ENCODE measurements at regions not wholly inside any gene's neighbourhood (a gene's known extent, or its start where the extent isn't known, plus 50 kb on each side); places are given as distances from the start of the nearest gene placed in this dataset.

- no peaks in the 10 kb centered on the region for H3K9me3 Mint-ChIP-seq
- Histone ChIP-seq H3K4me3 (ENCODE audit: low read length in 2 of 2) (no peak overlapping the region), H3K27me3 (ENCODE audit: insufficient read depth, low read length) (no peaks in the 10 kb centered on the region), H3K4me1 (ENCODE audit: insufficient read depth, low read length) (peaks cover 6% of the 10 kb centered on the region), H3K36me3 (ENCODE audit: insufficient read depth, low read length) (no peaks in the 10 kb centered on the region), H3K27ac (ENCODE audit: low read depth, low read length) (no peak overlapping the region), H3K9me3 (ENCODE audit: control insufficient read depth in 1 of 2, low read length in 2 of 2) (no peaks in the 10 kb centered on the region)
- H3K4me1 Mint-ChIP-seq, result peaks cover 10 to 14% (median 12%) of the 10 kb centered on the region in 4 donors
- ChIA-PET POLR2A (ENCODE audit: partially characterized antibody) (no interaction called here), CTCF (ENCODE audit: partially characterized antibody) (interaction anchor here (9.5 kb wide), 1 partner anchor 87 kb away, joined by 312 read pairs; the partner anchor contains the start of gene MPP7)
- DNase-seq, result no peak
- H3K27ac Mint-ChIP-seq, result no peak overlapping the region
- H3K36me3 Mint-ChIP-seq, result no peaks in the 10 kb centered on the region
- H3K4me3 Mint-ChIP-seq, result peak overlapping the region in 1 of 8 donors; percentile 43
- H3K27me3 Mint-ChIP-seq, result peaks cover 6 to 10% of the 10 kb centered on the region in 2 donors
- intact Hi-C loops (cut with micrococcal nuclease), result no loop called here
Observed at GRCh38 chr10:28386503-28386868, 83.6 kb upstream of the MPP7 start.

DNA sequence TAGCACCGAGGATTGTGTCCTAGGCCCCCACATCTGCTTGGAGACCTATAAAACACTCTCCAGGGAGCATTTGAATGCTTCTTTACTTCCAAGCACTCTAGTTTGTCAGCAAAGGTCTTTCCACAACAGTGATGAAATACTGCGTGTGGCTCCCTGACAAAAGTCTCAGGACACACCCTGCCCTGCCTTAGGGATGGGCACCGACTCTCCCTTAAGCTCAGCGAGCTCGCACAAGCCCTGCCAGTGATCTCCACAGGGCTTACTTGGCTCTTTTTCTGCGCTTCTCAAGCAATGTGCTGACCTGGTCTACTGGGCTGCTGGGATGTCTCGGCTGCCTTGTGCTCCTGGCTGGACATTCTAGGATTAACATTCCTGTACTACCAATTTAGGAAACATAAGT, 84.3 kb upstream of the MPP7 start:
- Mint-ChIP-seq H3K27ac (no peak overlapping the region), H3K9me3 (no peaks in the 10 kb centered on the region), H3K4me1 (peaks cover 5 to 9% (median 7%) of the 10 kb centered on the region in 4 donors), H3K27me3 (peaks cover 6 to 8% of the 10 kb centered on the region in 2 donors), H3K4me3 (no peak overlapping the region), H3K36me3 (no peaks in the 10 kb centered on the region)
- H3K27ac ChIP-seq (ENCODE audit: low read depth, low read length), result no peak overlapping the region
- DNase-seq, result no peak
- no peaks in the 10 kb centered on the region for H3K9me3 ChIP-seq (ENCODE audit: control insufficient read depth in 1 of 2, low read length in 2 of 2)
- no peaks in the 10 kb centered on the region for H3K4me1 ChIP-seq (ENCODE audit: insufficient read depth, low read length)
- CTCF ChIA-PET (ENCODE audit: partially characterized antibody), result interaction anchor here (1.0 to 9.5 kb wide), 2 partner anchors 60 to 87 kb away, joined by 3 to 312 read pairs; partner anchors contain the start of gene MPP7
- H3K4me3 ChIP-seq (ENCODE audit: low read length in 2 of 2), result no peak overlapping the region
- H3K36me3 ChIP-seq (ENCODE audit: insufficient read depth, low read length), result no peaks in the 10 kb centered on the region
- H3K27me3 ChIP-seq (ENCODE audit: insufficient read depth, low read length), result no peaks in the 10 kb centered on the region
- POLR2A ChIA-PET (ENCODE audit: partially characterized antibody), result no interaction called here
- intact Hi-C loops (cut with micrococcal nuclease), result no loop called here

DNA sequence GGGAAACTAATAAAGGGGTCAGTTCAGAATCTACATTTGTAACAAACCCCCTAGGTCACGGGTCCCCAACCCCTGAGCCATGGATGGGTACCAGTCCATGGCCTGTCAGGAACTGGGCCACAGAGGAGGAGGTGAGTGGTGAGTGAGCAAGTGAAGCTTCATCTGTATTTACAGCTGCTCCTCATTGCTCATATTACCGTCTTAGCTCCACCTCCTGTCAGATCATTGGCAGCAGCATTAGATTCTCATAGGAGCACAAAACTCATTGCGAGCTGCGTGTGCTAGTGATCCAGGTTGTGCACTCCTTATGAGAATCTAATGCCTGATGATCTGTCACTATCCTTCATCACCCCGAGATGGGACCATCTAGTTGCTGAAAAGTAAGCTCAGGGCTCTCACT, 88.4 kb upstream of the MPP7 start:
- POLR2A ChIA-PET (ENCODE audit: partially characterized antibody), result no interaction called here
- H3K4me1 ChIP-seq (ENCODE audit: insufficient read depth, low read length), result no peaks in the 10 kb centered on the region
- no peaks in the 10 kb centered on the region for H3K9me3 Mint-ChIP-seq
- H3K27me3 ChIP-seq (ENCODE audit: insufficient read depth, low read length), result no peaks in the 10 kb centered on the region
- peaks cover 6% of the 10 kb centered on the region in 2 donors for H3K27me3 Mint-ChIP-seq
- H3K36me3 Mint-ChIP-seq, result no peaks in the 10 kb centered on the region
- H3K9me3 ChIP-seq (ENCODE audit: control insufficient read depth in 1 of 2, low read length in 2 of 2), result no peaks in the 10 kb centered on the region
- H3K4me3 ChIP-seq (ENCODE audit: low read length in 2 of 2), result no peak overlapping the region
- H3K27ac Mint-ChIP-seq, result no peak overlapping the region
- H3K36me3 ChIP-seq (ENCODE audit: insufficient read depth, low read length), result no peaks in the 10 kb centered on the region
- DNase-seq, result no peak
- no peak overlapping the region for H3K27ac ChIP-seq (ENCODE audit: low read depth, low read length)
- CTCF ChIA-PET (ENCODE audit: partially characterized antibody), result interaction anchor here (0.6 to 4.0 kb wide), 7 partner anchors 10 to 829 kb away, joined by 3 to 16 read pairs (median 4); partner anchors contain the start of gene MPP7
- intact Hi-C loops (cut with micrococcal nuclease), result loop anchor here (5.0 kb wide), 1 partner anchor 834 kb away; no protein-coding TSS in a partner anchor
- H3K4me1 Mint-ChIP-seq, result peaks cover 9 to 15% (median 11%) of the 10 kb centered on the region in 4 donors
- no peak overlapping the region for H3K4me3 Mint-ChIP-seq

- DNase-seq, result peak; percentile 55 to 61 (median 58)
- no peak overlapping the region for H3K27ac ChIP-seq (ENCODE audit: low read depth, low read length)
- POLR2A ChIA-PET (ENCODE audit: partially characterized antibody), result interaction anchor here (0.7 to 1.4 kb wide), 3 partner anchors 12 to 436 kb away, joined by 3 read pairs; no protein-coding TSS in a partner anchor
- Mint-ChIP-seq H3K36me3 (no peaks in the 10 kb centered on the region), H3K9me3 (peaks cover 0 to 2% (median 0%) of the 10 kb centered on the region in 8 donors), H3K27me3 (peaks cover 3 to 7% of the 10 kb centered on the region in 2 donors), H3K4me1 (peaks cover 4 to 7% (median 5%) of the 10 kb centered on the region in 4 donors), H3K4me3 (peak overlapping the region in 2 of 8 donors; percentile 2 to 18), H3K27ac (peak overlapping the region in 1 of 7 donors; percentile 67)
- no peaks in the 10 kb centered on the region for H3K9me3 ChIP-seq (ENCODE audit: control insufficient read depth in 1 of 2, low read length in 2 of 2)
- no peaks in the 10 kb centered on the region for H3K36me3 ChIP-seq (ENCODE audit: insufficient read depth, low read length)
- H3K4me3 ChIP-seq (ENCODE audit: low read length in 2 of 2), result no peak overlapping the region
- intact Hi-C loops (cut with micrococcal nuclease), result loop anchor here (1.0 to 5.0 kb wide), 3 partner anchors 144 to 837 kb away; no protein-coding TSS in a partner anchor
- CTCF ChIA-PET (ENCODE audit: partially characterized antibody), result interaction anchor here (0.6 to 4.0 kb wide), 48 partner anchors 9 to 946 kb away, joined by 3 to 52 read pairs (median 6); partner anchors contain the start of genes MKX and MPP7
- H3K4me1 ChIP-seq (ENCODE audit: insufficient read depth, low read length), result no peaks in the 10 kb centered on the region
- H3K27me3 ChIP-seq (ENCODE audit: insufficient read depth, low read length), result no peaks in the 10 kb centered on the region
Observed at GRCh38 chr10:28393956-28394568, 91.2 kb upstream of the MPP7 start.

- Histone ChIP-seq H3K27me3 (ENCODE audit: insufficient read depth, low read length) (no peaks in the 10 kb centered on the region), H3K4me3 (ENCODE audit: low read length in 2 of 2) (no peak overlapping the region), H3K4me1 (ENCODE audit: insufficient read depth, low read length) (no peaks in the 10 kb centered on the region), H3K27ac (ENCODE audit: low read depth, low read length) (no peak overlapping the region), H3K36me3 (ENCODE audit: insufficient read depth, low read length) (no peaks in the 10 kb centered on the region), H3K9me3 (ENCODE audit: control insufficient read depth in 1 of 2, low read length in 2 of 2) (no peaks in the 10 kb centered on the region)
- Mint-ChIP-seq H3K4me1 (peaks cover 4 to 7% (median 5%) of the 10 kb centered on the region in 4 donors), H3K27me3 (peaks cover 5 to 7% of the 10 kb centered on the region in 2 donors), H3K4me3 (no peak overlapping the region), H3K9me3 (peaks cover 0 to 2% (median 0%) of the 10 kb centered on the region in 8 donors), H3K36me3 (no peaks in the 10 kb centered on the region), H3K27ac (no peak overlapping the region)
- ChIA-PET POLR2A (ENCODE audit: partially characterized antibody) (no interaction called here), CTCF (ENCODE audit: partially characterized antibody) (interaction anchor here (0.7 to 1.4 kb wide), 6 partner anchors 13 to 1043 kb away, joined by 3 to 5 read pairs (median 3); no protein-coding TSS in a partner anchor)
- no peak for DNase-seq
- intact Hi-C loops (cut with micrococcal nuclease), result no loop called here
Observed at GRCh38 chr10:28396331-28396730, 93.5 kb upstream of the MPP7 start.

- H3K9me3 ChIP-seq (ENCODE audit: control insufficient read depth in 1 of 2, low read length in 2 of 2), result no peaks in the 10 kb centered on the region
- H3K27ac ChIP-seq (ENCODE audit: low read depth, low read length), result no peak overlapping the region
- H3K4me1 Mint-ChIP-seq, result peaks cover 4 to 7% (median 5%) of the 10 kb centered on the region in 4 donors
- no peaks in the 10 kb centered on the region for H3K4me1 ChIP-seq (ENCODE audit: insufficient read depth, low read length)
- ChIA-PET POLR2A (ENCODE audit: partially characterized antibody) (no interaction called here), CTCF (ENCODE audit: partially characterized antibody) (interaction anchor here (1.0 to 1.3 kb wide), 2 partner anchors 69 to 151 kb away, joined by 3 read pairs; no protein-coding TSS in a partner anchor)
- H3K4me3 Mint-ChIP-seq, result no peak overlapping the region
- H3K9me3 Mint-ChIP-seq, result peaks cover 0 to 3% (median 0%) of the 10 kb centered on the region in 8 donors
- H3K36me3 ChIP-seq (ENCODE audit: insufficient read depth, low read length), result no peaks in the 10 kb centered on the region
- H3K27me3 ChIP-seq (ENCODE audit: insufficient read depth, low read length), result no peaks in the 10 kb centered on the region
- H3K4me3 ChIP-seq (ENCODE audit: low read length in 2 of 2), result no peak overlapping the region
- peaks cover 7 to 8% of the 10 kb centered on the region in 2 donors for H3K27me3 Mint-ChIP-seq
- no peak overlapping the region for H3K27ac Mint-ChIP-seq
- intact Hi-C loops (cut with micrococcal nuclease), result no loop called here
- no peak for DNase-seq
- no peaks in the 10 kb centered on the region for H3K36me3 Mint-ChIP-seq
Observed at GRCh38 chr10:28397229-28397628, 94.4 kb upstream of the MPP7 start.

GRCh38 chr10:28400176-28400575, 97.3 kb upstream of the MPP7 start:
- Histone ChIP-seq H3K36me3 (ENCODE audit: insufficient read depth, low read length) (no peaks in the 10 kb centered on the region), H3K4me3 (ENCODE audit: low read length in 2 of 2) (no peak overlapping the region), H3K9me3 (ENCODE audit: control insufficient read depth in 1 of 2, low read length in 2 of 2) (no peaks in the 10 kb centered on the region), H3K27ac (ENCODE audit: low read depth, low read length) (no peak overlapping the region), H3K4me1 (ENCODE audit: insufficient read depth, low read length) (no peaks in the 10 kb centered on the region), H3K27me3 (ENCODE audit: insufficient read depth, low read length) (no peaks in the 10 kb centered on the region)
- peaks cover 0 to 3% (median 0%) of the 10 kb centered on the region in 8 donors for H3K9me3 Mint-ChIP-seq
- H3K36me3 Mint-ChIP-seq, result no peaks in the 10 kb centered on the region
- ChIA-PET POLR2A (ENCODE audit: partially characterized antibody) (no interaction called here), CTCF (ENCODE audit: partially characterized antibody) (no interaction called here)
- H3K27me3 Mint-ChIP-seq, result peaks cover 7 to 8% of the 10 kb centered on the region in 2 donors
- no peaks in the 10 kb centered on the region for H3K4me1 Mint-ChIP-seq
- H3K27ac Mint-ChIP-seq, result no peak overlapping the region
- intact Hi-C loops (cut with micrococcal nuclease), result no loop called here
- DNase-seq, result no peak
- H3K4me3 Mint-ChIP-seq, result no peak overlapping the region

Measured in CD4-positive, alpha-beta memory T cell (primary cell).